ENCODE measurements at regions not wholly inside any gene's neighbourhood (a gene's known extent, or its start where the extent isn't known, plus 50 kb on each side); places are given as distances from the start of the nearest gene placed in this dataset.

GRCh38 chr10:43958071-43958432 lies 309.4 kb upstream of the ZNF32 start:
- no peak for TF ChIP-seq POLR2AphosphoS5 (IDR thresholded peaks at IDR 0.05; ENCODE audit: low read depth, low read length)
- no peak for TF ChIP-seq TAF1 (IDR thresholded peaks at IDR 0.05; ENCODE audit: borderline replicate concordance, insufficient read depth, low read length)
- TF ChIP-seq SIN3A (IDR thresholded peaks at IDR 0.05; ENCODE audit: borderline replicate concordance, insufficient read depth, low read length) = no peak
- TF ChIP-seq REST (IDR thresholded peaks at IDR 0.05; ENCODE audit: insufficient read depth in 1 of 2, low read depth in 2 of 2, low read length in 2 of 2) = no peak
- TF ChIP-seq FOXP2 (optimal IDR thresholded peaks at IDR 0.05; ENCODE audit: borderline replicate concordance, extremely low read depth, extremely low read length, insufficient read depth) = no peak

GRCh38 chr10:43957267-43958070 lies 308.8 kb upstream of the ZNF32 start:
- no peak for TF ChIP-seq TAF1 (IDR thresholded peaks at IDR 0.05; ENCODE audit: borderline replicate concordance, insufficient read depth, low read length)
- TF ChIP-seq REST (IDR thresholded peaks at IDR 0.05; ENCODE audit: insufficient read depth in 1 of 2, low read depth in 2 of 2, low read length in 2 of 2) = no peak
- no peak for TF ChIP-seq SIN3A (IDR thresholded peaks at IDR 0.05; ENCODE audit: borderline replicate concordance, insufficient read depth, low read length)
- no peak for TF ChIP-seq POLR2AphosphoS5 (IDR thresholded peaks at IDR 0.05; ENCODE audit: low read depth, low read length)
- no peak for TF ChIP-seq FOXP2 (optimal IDR thresholded peaks at IDR 0.05; ENCODE audit: borderline replicate concordance, extremely low read depth, extremely low read length, insufficient read depth)

GRCh38 chr10:43955978-43956377 lies 307.3 kb upstream of the ZNF32 start:
- no peak for TF ChIP-seq TAF1 (IDR thresholded peaks at IDR 0.05; ENCODE audit: borderline replicate concordance, insufficient read depth, low read length)
- no peak for TF ChIP-seq POLR2AphosphoS5 (IDR thresholded peaks at IDR 0.05; ENCODE audit: low read depth, low read length)
- no peak for TF ChIP-seq SIN3A (IDR thresholded peaks at IDR 0.05; ENCODE audit: borderline replicate concordance, insufficient read depth, low read length)
- TF ChIP-seq FOXP2 (optimal IDR thresholded peaks at IDR 0.05; ENCODE audit: borderline replicate concordance, extremely low read depth, extremely low read length, insufficient read depth) = no peak
- no peak for TF ChIP-seq REST (IDR thresholded peaks at IDR 0.05; ENCODE audit: insufficient read depth in 1 of 2, low read depth in 2 of 2, low read length in 2 of 2)

- TF ChIP-seq FOXP2 (optimal IDR thresholded peaks at IDR 0.05; ENCODE audit: borderline replicate concordance, extremely low read depth, extremely low read length, insufficient read depth) = no peak
- no peak for TF ChIP-seq REST (IDR thresholded peaks at IDR 0.05; ENCODE audit: insufficient read depth in 1 of 2, low read depth in 2 of 2, low read length in 2 of 2)
- no peak for TF ChIP-seq TAF1 (IDR thresholded peaks at IDR 0.05; ENCODE audit: borderline replicate concordance, insufficient read depth, low read length)
- no peak for TF ChIP-seq SIN3A (IDR thresholded peaks at IDR 0.05; ENCODE audit: borderline replicate concordance, insufficient read depth, low read length)
- no peak for TF ChIP-seq POLR2AphosphoS5 (IDR thresholded peaks at IDR 0.05; ENCODE audit: low read depth, low read length)
These were observed 306.4 kb upstream of the ZNF32 start for GRCh38 chr10:43955002-43955596.
